ENCODE measurements at regions not wholly inside any gene's neighbourhood (a gene's known extent, or its start where the extent isn't known, plus 50 kb on each side); places are given as distances from the start of the nearest gene placed in this dataset.
"Not testable (repeated sequence)": the region's sequence is repeated elsewhere in the genome, so short reads cannot be mapped to it uniquely, and the experiment has no call there.

DNA sequence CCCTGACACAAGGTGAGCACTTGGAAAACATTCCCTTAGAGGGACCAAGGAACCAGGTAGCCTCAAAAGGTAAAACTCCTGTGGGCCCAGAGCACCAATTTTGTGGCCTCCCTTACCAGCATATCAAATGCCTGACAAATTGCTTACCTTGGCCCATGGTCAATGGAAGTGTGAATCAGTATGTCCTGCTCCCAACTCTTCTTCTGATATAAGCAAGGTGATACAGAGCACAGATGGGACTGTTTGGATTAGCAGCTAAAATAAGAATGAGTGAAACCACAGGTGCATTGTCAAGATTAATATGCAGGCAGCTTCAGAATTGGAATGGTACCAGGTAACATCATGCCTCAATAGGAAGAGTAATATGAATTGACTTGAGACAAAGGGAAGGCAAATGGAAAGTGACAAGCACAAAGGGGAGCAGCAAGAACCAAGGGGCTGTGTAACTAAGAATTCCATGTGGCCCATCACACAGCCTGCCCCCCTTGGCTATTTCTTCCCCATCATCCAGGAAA lies 156.8 kb upstream of the KCND3 start:
- Histone ChIP-seq H3K27me3 (ENCODE audit: insufficient read depth, low read length) (no peaks in the 10 kb centered on the region), H3K27ac (ENCODE audit: insufficient read length, low read depth, low read length) (no peak overlapping the region), H2BK5ac (ENCODE audit: insufficient read length, low read length) (no peak overlapping the region), H3K18ac (ENCODE audit: insufficient read length, low read depth, low read length) (no peak overlapping the region), H2BK20ac (ENCODE audit: low read depth, low read length, poor library complexity, severe bottlenecking) (no peak overlapping the region), H4K8ac (replicated peaks; ENCODE audit: insufficient read length, low read depth, low read length) (no peak overlapping the region), H4K20me1 (ENCODE audit: control insufficient read depth, insufficient read depth, insufficient read length) (no peaks in the 10 kb centered on the region), H3K79me2 (ENCODE audit: insufficient read depth, low read length) (no peaks in the 10 kb centered on the region), H2AFZ (ENCODE audit: low read length) (no peak overlapping the region), H2BK15ac (ENCODE audit: low read depth, low read length) (no peak overlapping the region), H3K4me1 (ENCODE audit: insufficient read depth, low read length) (no peaks in the 10 kb centered on the region), H2BK120ac (ENCODE audit: low read depth, low read length, poor library complexity, severe bottlenecking) (no peak overlapping the region), H4K5ac (ENCODE audit: insufficient read length, low read depth, low read length) (no peak overlapping the region), H2AK5ac (ENCODE audit: insufficient read length, low read length) (no peak overlapping the region), H3K9me3 (ENCODE audit: control insufficient read depth, low read depth, low read length) (no peaks in the 10 kb centered on the region), H3K79me1 (ENCODE audit: insufficient read depth, low read depth, low read length, poor library complexity, severe bottlenecking) (no peaks in the 10 kb centered on the region), H3K23ac (ENCODE audit: insufficient read length, low read depth, low read length) (no peak overlapping the region), H2BK12ac (ENCODE audit: insufficient read length, low read depth, low read length) (no peak overlapping the region), H3K23me2 (ENCODE audit: insufficient read length, low read depth, low read length, poor library complexity, severe bottlenecking) (no peaks in the 10 kb centered on the region), H3K56ac (ENCODE audit: insufficient read length, low read depth, low read length) (no peak overlapping the region), H3K9ac (ENCODE audit: extremely low read depth, insufficient read length, low read length) (no peak overlapping the region), H3K4me2 (ENCODE audit: insufficient read depth, insufficient read length, low read length) (no peak overlapping the region), H3K14ac (ENCODE audit: insufficient read depth, low read length) (no peak overlapping the region), H3K4ac (ENCODE audit: low read depth, low read length) (no peak overlapping the region), H4K91ac (ENCODE audit: insufficient read length, low read depth, low read length) (no peak overlapping the region), H3T11ph (ENCODE audit: low read length) (no peak overlapping the region)
- Mint-ChIP-seq H3K4me1 (peaks cover 0 to 3% of the 10 kb centered on the region in 2 experiments; a peak in 1 of 4 replicates), H3K9me3 (peaks cover 17 to 19% of the 10 kb centered on the region in 2 experiments), H3K36me3 (ENCODE audit: insufficient read depth in 1 of 3, low read depth in 3 of 3) (peaks cover 0 to 6% (median 5%) of the 10 kb centered on the region in 3 experiments; a peak in 5 of 7 replicates), H3K27me3 (ENCODE audit: low read depth) (peaks cover 20% of the 10 kb centered on the region), H3K27ac (no peak overlapping the region), H3K4me3 (no peak overlapping the region)
- TF ChIP-seq, protein P1, sequence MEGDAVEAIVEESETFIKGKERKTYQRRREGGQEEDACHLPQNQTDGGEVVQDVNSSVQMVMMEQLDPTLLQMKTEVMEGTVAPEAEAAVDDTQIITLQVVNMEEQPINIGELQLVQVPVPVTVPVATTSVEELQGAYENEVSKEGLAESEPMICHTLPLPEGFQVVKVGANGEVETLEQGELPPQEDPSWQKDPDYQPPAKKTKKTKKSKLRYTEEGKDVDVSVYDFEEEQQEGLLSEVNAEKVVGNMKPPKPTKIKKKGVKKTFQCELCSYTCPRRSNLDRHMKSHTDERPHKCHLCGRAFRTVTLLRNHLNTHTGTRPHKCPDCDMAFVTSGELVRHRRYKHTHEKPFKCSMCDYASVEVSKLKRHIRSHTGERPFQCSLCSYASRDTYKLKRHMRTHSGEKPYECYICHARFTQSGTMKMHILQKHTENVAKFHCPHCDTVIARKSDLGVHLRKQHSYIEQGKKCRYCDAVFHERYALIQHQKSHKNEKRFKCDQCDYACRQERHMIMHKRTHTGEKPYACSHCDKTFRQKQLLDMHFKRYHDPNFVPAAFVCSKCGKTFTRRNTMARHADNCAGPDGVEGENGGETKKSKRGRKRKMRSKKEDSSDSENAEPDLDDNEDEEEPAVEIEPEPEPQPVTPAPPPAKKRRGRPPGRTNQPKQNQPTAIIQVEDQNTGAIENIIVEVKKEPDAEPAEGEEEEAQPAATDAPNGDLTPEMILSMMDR (conservative IDR thresholded peaks at IDR 0.05): no peak
- DNase-seq: no peak

DNA sequence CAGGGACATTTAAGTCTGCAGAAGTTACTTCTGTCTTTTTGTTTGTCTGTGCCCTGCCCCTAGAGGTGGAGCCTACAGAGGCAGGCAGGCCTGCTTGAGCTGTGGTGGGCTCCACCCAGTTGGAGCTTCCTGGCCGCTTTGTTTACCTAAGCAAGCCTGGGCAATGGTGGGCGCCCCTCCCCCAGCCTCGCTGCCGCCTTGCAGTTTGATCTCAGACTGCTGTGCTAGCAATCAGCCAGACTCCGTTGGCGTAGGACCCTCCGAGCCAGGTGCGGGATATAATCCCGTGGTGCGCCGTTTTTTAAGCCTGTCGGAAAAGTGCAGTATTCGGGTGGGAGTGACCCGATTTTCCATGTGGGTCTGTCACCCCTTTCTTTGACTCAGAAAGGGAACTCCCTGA lies 170.7 kb upstream of the KCND3 start:
- H2BK20ac ChIP-seq (ENCODE audit: low read depth, low read length, poor library complexity, severe bottlenecking); H2AK5ac ChIP-seq (ENCODE audit: insufficient read length, low read length); H3K27ac ChIP-seq (ENCODE audit: insufficient read length, low read depth, low read length); H2AFZ ChIP-seq (ENCODE audit: low read length); H2BK12ac ChIP-seq (ENCODE audit: insufficient read length, low read depth, low read length); H2BK120ac ChIP-seq (ENCODE audit: low read depth, low read length, poor library complexity, severe bottlenecking); H3K4me1 ChIP-seq (ENCODE audit: insufficient read depth, low read length); H4K8ac ChIP-seq (replicated peaks; ENCODE audit: insufficient read length, low read depth, low read length); H3K27ac Mint-ChIP-seq; DNase-seq; H3K9me3 ChIP-seq (ENCODE audit: control insufficient read depth, low read depth, low read length); H3K4ac ChIP-seq (ENCODE audit: low read depth, low read length); H3K79me1 ChIP-seq (ENCODE audit: insufficient read depth, low read depth, low read length, poor library complexity, severe bottlenecking); H3K18ac ChIP-seq (ENCODE audit: insufficient read length, low read depth, low read length); H2BK5ac ChIP-seq (ENCODE audit: insufficient read length, low read length); H3K23me2 ChIP-seq (ENCODE audit: insufficient read length, low read depth, low read length, poor library complexity, severe bottlenecking); H3K27me3 Mint-ChIP-seq (ENCODE audit: low read depth); H4K91ac ChIP-seq (ENCODE audit: insufficient read length, low read depth, low read length); H3K79me2 ChIP-seq (ENCODE audit: insufficient read depth, low read length); H3K9ac ChIP-seq (ENCODE audit: extremely low read depth, insufficient read length, low read length); H3K9me3 Mint-ChIP-seq; H3K56ac ChIP-seq (ENCODE audit: insufficient read length, low read depth, low read length); H2BK15ac ChIP-seq (ENCODE audit: low read depth, low read length); H4K5ac ChIP-seq (ENCODE audit: insufficient read length, low read depth, low read length); H3K14ac ChIP-seq (ENCODE audit: insufficient read depth, low read length); H3K27me3 ChIP-seq (ENCODE audit: insufficient read depth, low read length); H3K4me2 ChIP-seq (ENCODE audit: insufficient read depth, insufficient read length, low read length); H3K23ac ChIP-seq (ENCODE audit: insufficient read length, low read depth, low read length); H3K36me3 Mint-ChIP-seq (ENCODE audit: insufficient read depth in 1 of 3, low read depth in 3 of 3); H4K20me1 ChIP-seq (ENCODE audit: control insufficient read depth, insufficient read depth, insufficient read length); H3T11ph ChIP-seq (ENCODE audit: low read length): not testable (repeated sequence)
- H3K4me3 Mint-ChIP-seq: peak overlapping the region in 1 of 2 experiments; percentile 38; a peak in 2 of 5 replicates
- H3K4me1 Mint-ChIP-seq: peaks cover 7 to 10% of the 10 kb centered on the region in 2 experiments; a peak in 3 of 4 replicates
- WGBS (ENCODE audit: extremely low coverage, insufficient read length, low lambda C conversion rate): no CpG with 5 or more reads among the region's 14 CpGs

Measured in H9 (cell line).